ENCODE measurements at regions not wholly inside any gene's neighbourhood (a gene's known extent, or its start where the extent isn't known, plus 50 kb on each side); places are given as distances from the start of the nearest gene placed in this dataset.

GRCh38 chr11:87392665-87393064 lies 354.9 kb downstream of the TMEM135 start:
- no peak overlapping the region for H3K9ac ChIP-seq (ENCODE audit: insufficient read length, low read depth)
- H3K27me3 ChIP-seq (ENCODE audit: insufficient read depth, insufficient read length), result no peaks in the 10 kb centered on the region
- no peaks in the 10 kb centered on the region for H3K4me1 ChIP-seq (ENCODE audit: insufficient read depth, insufficient read length)
- TF ChIP-seq ZNF274 (IDR thresholded peaks at IDR 0.05; ENCODE audit: low read depth, low read length), result no peak
- H3K4me3 ChIP-seq (ENCODE audit: insufficient read length, low read depth), result no peak overlapping the region
- H3K9me3 ChIP-seq (ENCODE audit: insufficient read depth, low read length), result no peaks in the 10 kb centered on the region
- H3K36me3 ChIP-seq (ENCODE audit: insufficient read depth, insufficient read length, low read length), result no peaks in the 10 kb centered on the region
- no peak for DNase-seq (ENCODE audit: low read depth, low spot score)

DNA sequence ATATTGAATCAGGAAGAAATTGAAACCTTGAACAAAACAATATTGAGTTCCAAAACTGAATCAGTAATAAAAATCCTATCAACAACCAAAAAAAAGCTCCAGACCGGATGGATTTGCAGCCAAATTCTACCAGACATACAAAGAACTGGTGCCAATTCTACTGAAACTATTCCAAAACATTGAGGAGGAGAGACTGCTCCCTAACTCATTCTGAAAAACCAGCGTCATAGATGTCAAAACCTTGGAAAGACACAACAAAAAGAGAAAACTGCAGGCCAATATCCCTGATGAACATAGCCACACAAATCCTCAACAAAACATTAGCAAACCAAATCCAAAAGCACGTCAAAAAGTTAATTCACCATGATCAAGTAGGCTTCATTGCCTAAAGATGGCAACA lies 353.8 kb downstream of the TMEM135 start:
- no peak for DNase-seq (ENCODE audit: low read depth, low spot score)
- no peak for TF ChIP-seq ZNF274 (IDR thresholded peaks at IDR 0.05; ENCODE audit: low read depth, low read length)
- no peak for TF ChIP-seq YY1 (IDR thresholded peaks at IDR 0.05; ENCODE audit: insufficient read depth, insufficient read length)
- TF ChIP-seq SUZ12 (IDR thresholded peaks at IDR 0.05; ENCODE audit: extremely low read depth, insufficient read depth, insufficient read length), result no peak
- Histone ChIP-seq H3K4me3 (ENCODE audit: insufficient read length, low read depth) (no peak overlapping the region), H3K9ac (ENCODE audit: insufficient read length, low read depth) (no peak overlapping the region), H3K36me3 (ENCODE audit: insufficient read depth, insufficient read length, low read length) (no peaks in the 10 kb centered on the region), H3K4me1 (ENCODE audit: insufficient read depth, insufficient read length) (no peaks in the 10 kb centered on the region), H3K27me3 (ENCODE audit: insufficient read depth, insufficient read length) (no peaks in the 10 kb centered on the region), H3K9me3 (ENCODE audit: insufficient read depth, low read length) (no peaks in the 10 kb centered on the region)

GRCh38 chr11:87384078-87384729 lies 346.5 kb downstream of the TMEM135 start:
- Histone ChIP-seq H3K4me1 (ENCODE audit: insufficient read depth, insufficient read length) (no peaks in the 10 kb centered on the region), H3K9me3 (ENCODE audit: insufficient read depth, low read length) (no peaks in the 10 kb centered on the region), H3K9ac (ENCODE audit: insufficient read length, low read depth) (no peak overlapping the region), H3K36me3 (ENCODE audit: insufficient read depth, insufficient read length, low read length) (no peaks in the 10 kb centered on the region), H3K27me3 (ENCODE audit: insufficient read depth, insufficient read length) (no peaks in the 10 kb centered on the region), H3K4me3 (ENCODE audit: insufficient read length, low read depth) (no peak overlapping the region)
- DNase-seq (ENCODE audit: low read depth, low spot score), result no peak
- TF ChIP-seq ZNF274 (IDR thresholded peaks at IDR 0.05; ENCODE audit: low read depth, low read length) (no peak), SUZ12 (IDR thresholded peaks at IDR 0.05; ENCODE audit: extremely low read depth, insufficient read depth, insufficient read length) (no peak), YY1 (IDR thresholded peaks at IDR 0.05; ENCODE audit: insufficient read depth, insufficient read length) (no peak)

DNA sequence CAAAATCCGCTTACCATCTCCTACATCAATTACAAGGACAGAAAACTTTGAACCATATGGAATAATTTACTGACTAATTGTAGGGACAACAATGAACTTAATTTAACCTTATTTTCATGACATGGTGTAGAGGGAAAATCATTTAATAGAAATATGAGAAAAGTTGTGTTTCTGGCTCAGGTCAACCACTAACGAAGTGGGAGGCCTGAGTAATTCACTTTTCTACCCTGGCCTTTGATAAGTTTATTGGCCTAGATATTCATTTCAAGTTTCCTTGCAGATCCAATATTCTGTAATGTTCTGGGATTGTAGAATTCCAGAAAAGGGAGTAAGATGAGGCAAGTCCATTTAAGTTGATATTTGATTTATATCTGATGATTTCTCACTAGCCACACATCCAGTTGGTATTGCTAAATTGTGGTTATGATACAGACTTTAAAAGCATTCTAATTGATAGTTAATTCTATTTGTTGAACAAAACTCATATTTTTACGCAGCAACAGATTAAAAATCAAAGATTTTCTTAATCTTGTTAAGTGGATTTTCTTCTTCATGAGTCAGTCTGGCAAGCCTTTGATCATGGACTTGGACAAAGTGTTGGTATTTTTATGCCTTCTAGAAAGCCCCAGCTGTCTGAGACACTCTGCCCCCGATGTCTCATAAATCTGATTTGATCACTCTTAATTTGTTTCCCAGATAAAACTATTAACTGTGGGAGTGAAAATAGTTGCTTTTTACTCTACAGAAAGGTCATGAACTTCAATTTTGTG lies 336.5 kb downstream of the TMEM135 start:
- Histone ChIP-seq H3K9ac (ENCODE audit: insufficient read length, low read depth) (no peak overlapping the region), H3K4me3 (ENCODE audit: insufficient read length, low read depth) (no peak overlapping the region), H3K36me3 (ENCODE audit: insufficient read depth, insufficient read length, low read length) (no peaks in the 10 kb centered on the region), H3K9me3 (ENCODE audit: insufficient read depth, low read length) (no peaks in the 10 kb centered on the region; the same call in 1 of the 2 replicates), H3K4me1 (ENCODE audit: insufficient read depth, insufficient read length) (no peaks in the 10 kb centered on the region), H3K27me3 (ENCODE audit: insufficient read depth, insufficient read length) (no peaks in the 10 kb centered on the region)
- DNase-seq (ENCODE audit: low read depth, low spot score), result no peak
- TF ChIP-seq YY1 (IDR thresholded peaks at IDR 0.05; ENCODE audit: insufficient read depth, insufficient read length) (no peak), ZNF274 (IDR thresholded peaks at IDR 0.05; ENCODE audit: low read depth, low read length) (no peak), SUZ12 (IDR thresholded peaks at IDR 0.05; ENCODE audit: extremely low read depth, insufficient read depth, insufficient read length) (no peak)
